Urinary bladder (tissue), 3 donors: ENCODE measurements at regions not wholly inside any gene's neighbourhood (a gene's known extent, or its start where the extent isn't known, plus 50 kb on each side); places are given as distances from the start of the nearest gene placed in this dataset.
"Not testable (repeated sequence)": the region's sequence is repeated elsewhere in the genome, so short reads cannot be mapped to it uniquely, and the experiment has no call there.

ENCODE experiments used
- DNase-seq: peaks from one replicate; pipeline ENCODE4 v3.0.0-alpha.2; 2015; ENCODE audit errors: extremely low spot score
- H3K27ac ChIP-seq: one replicate; pipeline ENCODE4 v1.5.1; 2013; ENCODE audit warnings: low read depth, mild to moderate bottlenecking, moderate library complexity
- H3K36me3 ChIP-seq: one replicate; pipeline ENCODE4 v1.6.1; 2013; ENCODE audit warnings: mild to moderate bottlenecking, moderate library complexity; ENCODE audit not compliant: insufficient read depth
- H3K4me1 ChIP-seq: one replicate; pipeline ENCODE4 v1.6.1; 2013; ENCODE audit warnings: mild to moderate bottlenecking, moderate library complexity; ENCODE audit not compliant: insufficient read depth
- H3K4me3 ChIP-seq: one replicate; pipeline ENCODE4 v1.5.1; 2013; ENCODE audit warnings: low read depth, low read length
- WGBS: extraction: QIAGEN DNeasy Blood & Tissue Kit; methylation state at CpG from one replicate; pipeline ENCODE4 v1.1.7; 2013; 5-methylcytosine and 5-hydroxymethylcytosine counted together
- donor health status: healthy with polysubstance abuse.
- donor health status: healthy.

DNA sequence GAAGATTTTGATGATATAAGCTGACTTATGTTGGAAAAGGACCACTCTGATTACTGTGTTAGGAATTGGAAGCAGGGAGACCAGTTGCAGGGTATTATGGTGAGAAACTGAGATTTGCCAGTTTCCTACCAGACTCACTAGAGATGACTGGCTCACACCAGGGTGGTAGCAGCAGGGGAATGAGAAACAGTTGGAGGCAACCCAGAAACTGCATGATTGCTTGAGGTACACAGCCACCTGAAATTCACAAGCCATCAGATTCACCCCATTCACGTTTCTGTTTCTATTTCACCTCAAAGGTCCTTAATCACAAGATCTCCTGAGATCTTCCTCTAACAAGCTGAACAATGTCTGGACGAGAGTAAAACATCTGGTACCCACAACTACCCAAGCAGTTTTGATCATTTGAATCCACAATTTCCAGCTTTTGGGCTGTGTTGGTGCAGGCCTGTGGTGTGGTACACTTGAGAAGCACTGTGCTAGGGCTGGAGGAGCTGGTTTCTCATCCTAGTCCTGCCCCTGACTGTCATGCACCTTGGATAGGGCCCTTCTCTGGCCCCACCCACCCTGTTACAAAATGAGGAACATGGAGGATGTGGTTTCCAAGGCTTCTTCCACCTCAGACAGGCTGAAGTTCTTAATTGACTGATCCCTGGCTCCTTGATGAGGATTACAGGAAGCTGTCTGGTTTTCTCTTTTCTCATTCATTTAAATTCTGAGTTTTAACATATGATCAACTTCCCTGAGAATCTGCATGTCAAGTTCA is 233.4 kb downstream of the INSC start:
- no peaks in the 10 kb centered on the region for H3K36me3 ChIP-seq

GRCh38 chr11:15349413-15349812 is 234.7 kb downstream of the INSC start:
- no peak for DNase-seq
- no peak overlapping the region for H3K4me3 ChIP-seq
- no peak overlapping the region for H3K27ac ChIP-seq
- H3K36me3 ChIP-seq = no peaks in the 10 kb centered on the region
- no peaks in the 10 kb centered on the region for H3K4me1 ChIP-seq
- 68% methylated on average over 1 of the region's 1 CpG for WGBS

More for the DNA sequence above, 233.4 kb downstream of the INSC start:
- no peak for DNase-seq
- Histone ChIP-seq H3K4me1 (no peaks in the 10 kb centered on the region), H3K27ac (no peak overlapping the region), H3K4me3 (no peak overlapping the region)
- 72% methylated on average over 2 of the region's 2 CpGs for WGBS

GRCh38 chr11:15361316-15361715 is 246.6 kb downstream of the INSC start:
- WGBS = 73% methylated on average over 2 of the region's 2 CpGs
- Histone ChIP-seq H3K4me3 (no peak overlapping the region), H3K27ac (no peak overlapping the region), H3K36me3 (no peaks in the 10 kb centered on the region), H3K4me1 (no peaks in the 10 kb centered on the region)
- no peak for DNase-seq

- not testable (repeated sequence) for H3K27ac ChIP-seq, DNase-seq, H3K4me1 ChIP-seq, H3K4me3 ChIP-seq, H3K36me3 ChIP-seq
- 52% methylated on average over 5 of the region's 5 CpGs for WGBS
Measured at GRCh38 chr11:15365286-15365685, 250.6 kb downstream of the INSC start.

DNA sequence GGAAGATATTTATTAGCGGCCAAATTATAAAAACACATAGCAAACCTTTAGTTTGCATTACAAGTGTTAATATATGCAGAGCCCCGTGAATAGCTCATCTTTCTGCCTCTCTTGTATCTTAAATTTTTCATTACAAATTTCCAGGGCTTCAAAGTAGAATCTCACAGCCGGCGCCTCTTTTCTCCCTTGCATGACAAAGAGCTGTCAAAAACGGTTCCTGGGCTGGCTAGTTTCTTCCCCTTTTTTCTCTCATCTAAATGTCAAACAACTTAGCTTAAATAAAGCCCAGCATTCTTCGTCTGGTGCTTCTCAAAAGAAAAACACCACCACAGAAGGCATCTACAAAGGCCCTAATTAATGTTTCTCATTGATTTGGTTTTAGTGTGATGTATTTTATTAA is 253.0 kb downstream of the INSC start:
- no peak overlapping the region for H3K27ac ChIP-seq
- no peak overlapping the region for H3K4me3 ChIP-seq
- H3K36me3 ChIP-seq = no peaks in the 10 kb centered on the region
- WGBS = 34% methylated on average over 6 of the region's 6 CpGs
- DNase-seq = no peak
- no peaks in the 10 kb centered on the region for H3K4me1 ChIP-seq

- no peaks in the 10 kb centered on the region for H3K4me1 ChIP-seq
Measured at GRCh38 chr11:15370495-15371147, 255.9 kb downstream of the INSC start.

GRCh38 chr11:15371533-15371932 is 256.8 kb downstream of the INSC start:
- WGBS = 45% methylated on average over 1 of the region's 1 CpG
- H3K4me1 ChIP-seq = no peaks in the 10 kb centered on the region

More at GRCh38 chr11:15370495-15371147, 255.9 kb downstream of the INSC start:
- DNase-seq = peak; percentile 3
- H3K36me3 ChIP-seq = no peaks in the 10 kb centered on the region
- H3K4me3 ChIP-seq = no peak overlapping the region
- H3K27ac ChIP-seq = no peak overlapping the region
- WGBS = 65% methylated on average over 5 of the region's 5 CpGs

GRCh38 chr11:15374418-15374817 is 259.7 kb downstream of the INSC start:
- no peaks in the 10 kb centered on the region for H3K36me3 ChIP-seq
- 86% methylated on average over 2 of the region's 2 CpGs for WGBS
- DNase-seq = no peak
- no peak overlapping the region for H3K27ac ChIP-seq
- H3K4me3 ChIP-seq = no peak overlapping the region
- H3K4me1 ChIP-seq = no peaks in the 10 kb centered on the region

More at GRCh38 chr11:15371533-15371932, 256.8 kb downstream of the INSC start:
- DNase-seq = no peak
- Histone ChIP-seq H3K27ac (no peak overlapping the region), H3K4me3 (no peak overlapping the region), H3K36me3 (no peaks in the 10 kb centered on the region)

DNA sequence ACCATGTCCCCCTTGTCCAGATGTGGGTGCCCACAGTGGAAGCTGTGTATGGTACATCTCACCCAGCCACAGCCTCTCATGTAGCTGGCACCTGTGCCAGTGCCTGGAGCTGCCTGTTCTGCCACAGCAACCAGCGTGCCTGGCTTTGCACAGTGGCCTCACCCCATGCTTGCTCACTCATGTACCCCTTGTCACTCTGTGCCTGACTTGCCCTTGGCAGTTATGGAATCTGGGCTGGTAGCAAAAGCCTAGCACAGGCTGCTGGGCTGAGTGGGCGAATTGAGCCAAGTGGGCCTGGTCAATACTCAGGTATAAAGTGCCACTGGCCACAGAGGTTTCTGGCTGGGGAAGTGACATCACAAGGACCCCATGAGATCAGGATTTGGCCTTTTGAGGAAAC is 264.2 kb downstream of the INSC start:
- no peaks in the 10 kb centered on the region for H3K4me1 ChIP-seq
- 94% methylated on average over 2 of the region's 2 CpGs for WGBS
- H3K4me3 ChIP-seq = no peak overlapping the region
- H3K36me3 ChIP-seq = no peaks in the 10 kb centered on the region
- H3K27ac ChIP-seq = no peak overlapping the region
- no peak for DNase-seq

- DNase-seq = no peak
- Histone ChIP-seq H3K27ac (no peak overlapping the region), H3K4me3 (no peak overlapping the region), H3K4me1 (no peaks in the 10 kb centered on the region), H3K36me3 (no peaks in the 10 kb centered on the region)
- 73% methylated on average over 4 of the region's 4 CpGs for WGBS
Measured at GRCh38 chr11:15379483-15379882, 264.8 kb downstream of the INSC start.

- no peak overlapping the region for H3K27ac ChIP-seq
- no peaks in the 10 kb centered on the region for H3K36me3 ChIP-seq
- 46% methylated on average over 1 of the region's 1 CpG for WGBS
- no peak for DNase-seq
- no peak overlapping the region for H3K4me3 ChIP-seq
- H3K4me1 ChIP-seq = no peaks in the 10 kb centered on the region
Measured at GRCh38 chr11:15390857-15391256, 276.1 kb downstream of the INSC start.

DNA sequence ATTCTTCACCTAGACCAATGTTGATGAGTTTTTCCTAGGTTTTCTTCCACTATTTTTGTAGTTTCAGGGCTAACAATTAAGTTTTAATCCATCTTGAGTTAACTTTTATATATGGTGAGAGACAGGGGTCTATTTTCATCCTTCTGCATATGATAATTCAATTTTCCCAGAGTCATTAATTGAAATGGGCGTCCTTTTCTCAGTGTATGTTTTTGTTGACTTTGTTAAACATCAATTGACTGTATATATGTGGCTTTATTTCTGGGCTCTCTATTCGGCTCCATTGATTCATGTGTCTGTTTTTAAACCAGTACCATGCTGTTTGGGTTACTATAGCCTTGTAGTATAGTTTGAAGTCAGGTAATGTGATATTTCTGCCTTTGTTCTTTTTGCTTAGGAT is 282.1 kb downstream of the INSC start:
- Histone ChIP-seq H3K4me3 (no peak overlapping the region), H3K36me3 (no peaks in the 10 kb centered on the region), H3K27ac (no peak overlapping the region), H3K4me1 (no peaks in the 10 kb centered on the region)
- DNase-seq = no peak
- 72% methylated on average over 2 of the region's 2 CpGs for WGBS

DNA sequence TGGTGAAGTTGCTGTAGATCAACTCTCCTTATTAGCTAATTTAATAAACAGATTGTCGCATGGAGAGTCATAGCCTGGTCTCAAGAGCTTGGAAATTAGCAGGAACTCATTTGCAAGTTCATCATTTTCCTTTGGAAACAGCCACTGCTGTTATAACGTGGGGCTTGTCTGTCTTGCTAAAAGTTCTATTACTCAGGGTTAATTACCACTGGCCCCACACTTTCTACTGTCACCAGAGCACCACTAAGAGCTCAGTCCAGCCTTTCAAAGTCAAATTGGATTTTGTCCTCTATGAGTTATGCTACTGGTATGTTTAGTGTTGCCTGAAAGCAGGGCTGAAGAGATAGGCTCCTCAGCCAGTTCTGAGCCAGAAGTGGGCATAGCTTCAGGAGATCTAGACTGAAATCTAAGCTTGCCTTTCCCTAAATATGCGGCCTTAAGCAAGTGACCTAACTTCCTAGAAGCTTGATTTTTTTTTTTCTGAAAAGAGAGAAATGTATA is 292.2 kb downstream of the INSC start:
- WGBS = 68% methylated on average over 3 of the region's 3 CpGs
- H3K4me3 ChIP-seq = no peak overlapping the region
- no peaks in the 10 kb centered on the region for H3K36me3 ChIP-seq
- no peak overlapping the region for H3K27ac ChIP-seq
- no peak for DNase-seq
- no peaks in the 10 kb centered on the region for H3K4me1 ChIP-seq

GRCh38 chr11:15412054-15412453 is 297.3 kb downstream of the INSC start:
- DNase-seq = no peak
- no peaks in the 10 kb centered on the region for H3K36me3 ChIP-seq
- no peak overlapping the region for H3K27ac ChIP-seq
- H3K4me1 ChIP-seq = no peaks in the 10 kb centered on the region
- no peak overlapping the region for H3K4me3 ChIP-seq
- WGBS = 91% methylated on average over 2 of the region's 2 CpGs
